ENCODE measurements at regions not wholly inside any gene's neighbourhood (a gene's known extent, or its start where the extent isn't known, plus 50 kb on each side); places are given as distances from the start of the nearest gene placed in this dataset.

- TF ChIP-seq, protein P1, sequence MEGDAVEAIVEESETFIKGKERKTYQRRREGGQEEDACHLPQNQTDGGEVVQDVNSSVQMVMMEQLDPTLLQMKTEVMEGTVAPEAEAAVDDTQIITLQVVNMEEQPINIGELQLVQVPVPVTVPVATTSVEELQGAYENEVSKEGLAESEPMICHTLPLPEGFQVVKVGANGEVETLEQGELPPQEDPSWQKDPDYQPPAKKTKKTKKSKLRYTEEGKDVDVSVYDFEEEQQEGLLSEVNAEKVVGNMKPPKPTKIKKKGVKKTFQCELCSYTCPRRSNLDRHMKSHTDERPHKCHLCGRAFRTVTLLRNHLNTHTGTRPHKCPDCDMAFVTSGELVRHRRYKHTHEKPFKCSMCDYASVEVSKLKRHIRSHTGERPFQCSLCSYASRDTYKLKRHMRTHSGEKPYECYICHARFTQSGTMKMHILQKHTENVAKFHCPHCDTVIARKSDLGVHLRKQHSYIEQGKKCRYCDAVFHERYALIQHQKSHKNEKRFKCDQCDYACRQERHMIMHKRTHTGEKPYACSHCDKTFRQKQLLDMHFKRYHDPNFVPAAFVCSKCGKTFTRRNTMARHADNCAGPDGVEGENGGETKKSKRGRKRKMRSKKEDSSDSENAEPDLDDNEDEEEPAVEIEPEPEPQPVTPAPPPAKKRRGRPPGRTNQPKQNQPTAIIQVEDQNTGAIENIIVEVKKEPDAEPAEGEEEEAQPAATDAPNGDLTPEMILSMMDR (IDR thresholded peaks at IDR 0.05) = no peak
- TF ChIP-seq ZFX (IDR thresholded peaks at IDR 0.05; ENCODE audit: borderline replicate concordance) = no peak
- no peak overlapping the region for H3K27ac ChIP-seq
Measured at GRCh38 chr2:155379494-155379893, 681.0 kb downstream of the KCNJ3 start.

GRCh38 chr2:155377931-155378444, 679.5 kb downstream of the KCNJ3 start:
- no peak overlapping the region for H3K27ac ChIP-seq
- TF ChIP-seq, protein P1 (IDR thresholded peaks at IDR 0.05) = no peak
- no peak for TF ChIP-seq ZFX (IDR thresholded peaks at IDR 0.05; ENCODE audit: borderline replicate concordance)

- no peak overlapping the region for H3K27ac ChIP-seq
- TF ChIP-seq ZFX (IDR thresholded peaks at IDR 0.05; ENCODE audit: borderline replicate concordance) = no peak
- TF ChIP-seq, protein P1 (IDR thresholded peaks at IDR 0.05) = peak; percentile 35
Measured at GRCh38 chr2:155377266-155377680, 678.8 kb downstream of the KCNJ3 start.

- no peak overlapping the region for H3K27ac ChIP-seq
- no peak for TF ChIP-seq ZFX (IDR thresholded peaks at IDR 0.05; ENCODE audit: borderline replicate concordance)
- TF ChIP-seq, protein P1 (IDR thresholded peaks at IDR 0.05) = peak; percentile 28; the same call in 1 of the 2 replicates
Measured at GRCh38 chr2:155372969-155373368, 674.5 kb downstream of the KCNJ3 start.

DNA sequence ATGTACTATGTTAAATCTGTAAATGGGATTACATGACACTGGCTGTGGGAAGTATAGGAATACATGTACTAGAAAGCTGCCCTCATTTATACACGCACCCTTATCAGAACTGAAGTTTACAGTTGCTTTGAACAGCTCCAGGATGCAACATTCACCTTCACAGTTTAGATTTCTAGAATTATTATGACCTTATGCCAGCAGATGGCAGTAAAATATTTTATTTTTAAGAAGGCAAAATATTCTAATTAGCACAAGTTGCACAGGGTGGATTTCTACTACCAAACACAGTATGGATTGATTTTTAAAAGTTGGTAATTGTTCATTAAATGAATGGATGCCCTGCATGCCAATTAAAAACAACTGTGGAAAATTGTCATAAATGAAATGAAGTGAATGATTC, 670.4 kb downstream of the KCNJ3 start:
- no peak overlapping the region for H3K27ac ChIP-seq
- TF ChIP-seq, protein P1 (IDR thresholded peaks at IDR 0.05) = peak; percentile 27; the same call in 1 of the 2 replicates
- no peak for TF ChIP-seq ZFX (IDR thresholded peaks at IDR 0.05; ENCODE audit: borderline replicate concordance)

DNA sequence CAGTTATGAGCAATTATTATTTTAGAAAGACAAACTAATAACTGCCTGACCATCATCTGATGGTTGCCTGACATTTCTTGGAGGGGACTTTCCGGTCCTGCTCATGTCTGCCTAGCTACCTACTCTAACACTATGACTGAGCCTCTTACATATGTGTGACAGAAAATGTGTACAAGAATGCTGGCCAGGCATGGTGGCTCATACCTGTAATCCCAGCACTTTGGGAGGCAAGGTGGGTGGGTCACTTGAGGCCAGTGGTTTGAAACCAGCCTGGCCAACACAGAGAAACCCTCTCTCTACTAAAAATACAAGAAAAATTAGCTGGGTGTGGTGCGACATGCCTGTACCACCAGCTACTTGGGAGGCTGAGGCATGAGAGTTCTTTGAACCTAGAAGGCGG, 666.3 kb downstream of the KCNJ3 start:
- no peak overlapping the region for H3K27ac ChIP-seq
- TF ChIP-seq ZFX (IDR thresholded peaks at IDR 0.05; ENCODE audit: borderline replicate concordance) = no peak
- TF ChIP-seq, protein P1 (IDR thresholded peaks at IDR 0.05) = no peak

- TF ChIP-seq, protein P1 (IDR thresholded peaks at IDR 0.05) = no peak
- no peak for TF ChIP-seq ZFX (IDR thresholded peaks at IDR 0.05; ENCODE audit: borderline replicate concordance)
- H3K27ac ChIP-seq = no peak overlapping the region
Measured at GRCh38 chr2:155363349-155363888, 664.9 kb downstream of the KCNJ3 start.
